ENCODE measurements at regions not wholly inside any gene's neighbourhood (a gene's known extent, or its start where the extent isn't known, plus 50 kb on each side); places are given as distances from the start of the nearest gene placed in this dataset.
"Not testable (repeated sequence)": the region's sequence is repeated elsewhere in the genome, so short reads cannot be mapped to it uniquely, and the experiment has no call there.

DNA sequence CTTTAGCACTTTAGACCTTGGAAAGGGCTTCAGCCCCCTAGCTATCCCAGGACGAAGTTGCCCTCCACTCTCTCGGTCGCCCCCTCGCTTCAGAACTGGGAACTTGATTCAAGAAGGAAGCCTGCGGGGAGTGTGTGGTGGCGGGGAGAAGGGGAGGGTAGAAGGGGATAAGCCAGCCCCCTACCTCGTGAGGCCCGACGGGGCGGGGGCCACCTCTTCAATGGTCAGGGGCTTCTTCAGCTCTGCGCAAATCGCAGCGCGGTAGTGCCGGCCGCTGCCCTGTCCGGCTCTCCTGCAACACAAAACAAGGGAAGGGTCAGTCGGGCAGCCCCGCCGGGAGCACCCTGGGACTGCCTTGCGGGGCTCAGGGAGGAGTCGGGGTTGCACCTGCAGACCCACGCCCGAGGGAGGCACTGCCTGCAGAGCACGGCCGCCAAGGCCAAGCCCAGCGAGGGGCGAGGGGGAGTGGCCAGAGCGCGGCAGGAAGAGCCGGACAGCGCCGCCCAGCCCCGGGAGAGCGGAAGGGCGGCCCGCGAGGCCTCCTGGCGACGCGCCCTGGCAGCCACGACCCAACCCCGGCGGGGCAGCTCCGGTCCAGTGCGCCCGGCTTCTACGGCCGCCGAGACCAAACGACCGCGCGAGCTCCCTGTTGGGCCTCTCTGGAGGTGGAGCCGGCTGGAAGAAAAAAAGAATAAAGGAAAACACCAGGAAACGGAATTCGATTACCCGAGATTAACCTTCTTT is 56.2 kb upstream of the RASAL2 start:
- Histone ChIP-seq H3K9ac (ENCODE audit: low read length) (no peak overlapping the region), H3K4me1 (ENCODE audit: insufficient read depth, low read length) (peaks cover 4% of the 10 kb centered on the region), H3K27ac (ENCODE audit: low read depth, low read length) (peak overlapping the region; percentile 47), H3K4me3 (ENCODE audit: low read depth in 1 of 2, low read length in 2 of 2) (peak overlapping the region; percentile 81 to 82), H3K36me3 (ENCODE audit: insufficient read depth, low read length) (peaks cover 3% of the 10 kb centered on the region), H3K9me3 (ENCODE audit: low read length) (no peaks in the 10 kb centered on the region), H3K27me3 (ENCODE audit: control insufficient read depth in 1 of 2, insufficient read depth in 2 of 2, low read length in 2 of 2) (no peaks in the 10 kb centered on the region)

GRCh38 chr1:178038372-178038771 is 55.5 kb upstream of the RASAL2 start:
- H3K36me3 ChIP-seq (ENCODE audit: insufficient read depth, low read length), result peaks cover 3% of the 10 kb centered on the region
- H3K9me3 ChIP-seq (ENCODE audit: low read length), result no peaks in the 10 kb centered on the region
- H3K27ac ChIP-seq (ENCODE audit: low read depth, low read length), result peak overlapping the region; percentile 47
- peak overlapping the region; percentile 81 to 82 for H3K4me3 ChIP-seq (ENCODE audit: low read depth in 1 of 2, low read length in 2 of 2)
- H3K27me3 ChIP-seq (ENCODE audit: control insufficient read depth in 1 of 2, insufficient read depth in 2 of 2, low read length in 2 of 2), result no peaks in the 10 kb centered on the region
- no peak overlapping the region for H3K9ac ChIP-seq (ENCODE audit: low read length)
- H3K4me1 ChIP-seq (ENCODE audit: insufficient read depth, low read length), result peaks cover 4% of the 10 kb centered on the region

- H3K36me3 ChIP-seq (ENCODE audit: insufficient read depth, low read length), result no peaks in the 10 kb centered on the region
- no peak overlapping the region for H3K4me3 ChIP-seq (ENCODE audit: low read depth in 1 of 2, low read length in 2 of 2)
- H3K27ac ChIP-seq (ENCODE audit: low read depth, low read length), result no peak overlapping the region
- no peak overlapping the region for H3K9ac ChIP-seq (ENCODE audit: low read length)
- H3K4me1 ChIP-seq (ENCODE audit: insufficient read depth, low read length), result peaks cover 4% of the 10 kb centered on the region
- H3K9me3 ChIP-seq (ENCODE audit: low read length), result no peaks in the 10 kb centered on the region
- H3K27me3 ChIP-seq (ENCODE audit: control insufficient read depth in 1 of 2, insufficient read depth in 2 of 2, low read length in 2 of 2), result no peaks in the 10 kb centered on the region
Observed at GRCh38 chr1:178039891-178040290, 54.0 kb upstream of the RASAL2 start.

GRCh38 chr1:178043940-178044339 is 50.0 kb upstream of the RASAL2 start:
- not testable (repeated sequence) for H3K9ac ChIP-seq (ENCODE audit: low read length); H3K27me3 ChIP-seq (ENCODE audit: control insufficient read depth in 1 of 2, insufficient read depth in 2 of 2, low read length in 2 of 2); H3K36me3 ChIP-seq (ENCODE audit: insufficient read depth, low read length); H3K4me1 ChIP-seq (ENCODE audit: insufficient read depth, low read length); H3K27ac ChIP-seq (ENCODE audit: low read depth, low read length); H3K4me3 ChIP-seq (ENCODE audit: low read depth in 1 of 2, low read length in 2 of 2); H3K9me3 ChIP-seq (ENCODE audit: low read length)

Data from muscle layer of colon (tissue), 2 donors.